Left lung (tissue), 4 donors: ENCODE measurements at regions not wholly inside any gene's neighbourhood (a gene's known extent, or its start where the extent isn't known, plus 50 kb on each side); places are given as distances from the start of the nearest gene placed in this dataset.

Source experiments
- ATAC-seq: fragments of 200-7000 bp; cut with Tn5 transposase; one replicate; pipeline ENCODE4 v1.9.1; 2020; ENCODE audit warnings: moderate library complexity
- DNase-seq, 4 donors: peaks; one replicate each; pipeline ENCODE4 v3.0.0-alpha.2; 2013 to 2020
- H3K27ac ChIP-seq, 2 donors: fragments of 200-600 bp; sonication (generic) in 1 of 2; one replicate each; pipeline versions ENCODE4 v1.5.0 to v1.8.0; 2020 to 2021
- H3K27me3 ChIP-seq, 2 donors: fragments of 200-600 bp; sonication (generic) in 1 of 2; one replicate each; pipeline versions ENCODE4 v1.5.0 to v1.8.0; 2020 to 2021
- H3K36me3 ChIP-seq, 2 donors: fragments of 200-600 bp; sonication (generic) in 1 of 2; one replicate each; pipeline versions ENCODE4 v1.5.0 to v1.8.0; 2020 to 2021
- H3K4me1 ChIP-seq, 2 donors: fragments of 200-600 bp; one replicate each; pipeline ENCODE4 v1.8.0; 2021
- H3K4me3 ChIP-seq, 2 donors: fragments of 200-600 bp; sonication (generic) in 1 of 2; one replicate each; pipeline versions ENCODE4 v1.5.0 to v1.8.0; 2020 to 2021; ENCODE audit warnings: mild to moderate bottlenecking in 1 of 2
- H3K9me3 ChIP-seq, 2 donors: fragments of 200-600 bp; sonication (generic) in 1 of 2; one replicate each; pipeline versions ENCODE4 v1.5.0 to v1.8.0; 2020 to 2021
- intact Hi-C, 2 donors: fragments of 100-400 bp; cut with DNase I; formaldehyde crosslinking; loops; one replicate each; pipeline versions ENCODE4 v1.11.2 to v1.14.2; 2022
- TF ChIP-seq, protein P1 (sequence below), 2 donors: fragments of 200-600 bp; sonication (generic) in 1 of 2; IDR thresholded peaks; one replicate each; pipeline versions ENCODE4 v1.5.0 to v1.8.0; 2021; ENCODE audit warnings: antibody characterized with exemption in 2 of 2
- donor health status: DM: no; HTN: yes; CAD: no.
- donor health status: DM: no; HTN: no; CAD: no.

DNA sequence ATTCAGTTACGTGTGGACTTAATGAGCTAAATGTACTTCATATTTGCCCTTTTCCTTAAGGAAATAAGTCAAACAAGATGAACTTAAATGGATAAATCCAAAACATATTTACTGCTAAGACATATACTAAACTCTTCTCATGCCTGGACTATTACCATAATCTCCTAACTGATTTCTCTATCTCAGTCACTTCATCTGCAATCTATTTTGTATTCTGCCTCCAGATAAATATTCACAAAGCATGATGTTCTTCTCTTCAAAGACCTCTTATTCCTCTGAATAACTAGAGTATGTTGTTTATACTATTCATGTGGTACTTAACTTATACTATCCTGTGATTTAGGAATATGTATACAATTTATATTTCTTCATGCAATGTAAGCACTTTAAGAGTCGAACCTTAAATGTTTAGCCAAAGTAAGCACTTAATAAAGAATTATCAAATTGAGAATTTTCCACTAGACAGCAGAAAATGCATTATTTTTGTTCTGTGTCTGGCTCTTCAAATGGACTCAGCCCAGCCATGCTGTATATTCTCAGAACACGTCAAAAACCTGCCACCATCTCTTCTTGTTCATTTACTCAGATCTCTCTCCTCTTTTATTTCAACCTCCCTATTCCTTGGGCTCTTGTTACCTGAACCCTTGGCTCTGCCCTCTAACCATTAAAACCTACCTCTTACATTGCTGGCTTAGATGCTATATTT, 79.9 kb upstream of the ARHGAP28 start:
- intact Hi-C loops = no loop called here
- DNase-seq = peak in 2 of 4 donors; percentile 78 to 82
- TF ChIP-seq, protein P1, sequence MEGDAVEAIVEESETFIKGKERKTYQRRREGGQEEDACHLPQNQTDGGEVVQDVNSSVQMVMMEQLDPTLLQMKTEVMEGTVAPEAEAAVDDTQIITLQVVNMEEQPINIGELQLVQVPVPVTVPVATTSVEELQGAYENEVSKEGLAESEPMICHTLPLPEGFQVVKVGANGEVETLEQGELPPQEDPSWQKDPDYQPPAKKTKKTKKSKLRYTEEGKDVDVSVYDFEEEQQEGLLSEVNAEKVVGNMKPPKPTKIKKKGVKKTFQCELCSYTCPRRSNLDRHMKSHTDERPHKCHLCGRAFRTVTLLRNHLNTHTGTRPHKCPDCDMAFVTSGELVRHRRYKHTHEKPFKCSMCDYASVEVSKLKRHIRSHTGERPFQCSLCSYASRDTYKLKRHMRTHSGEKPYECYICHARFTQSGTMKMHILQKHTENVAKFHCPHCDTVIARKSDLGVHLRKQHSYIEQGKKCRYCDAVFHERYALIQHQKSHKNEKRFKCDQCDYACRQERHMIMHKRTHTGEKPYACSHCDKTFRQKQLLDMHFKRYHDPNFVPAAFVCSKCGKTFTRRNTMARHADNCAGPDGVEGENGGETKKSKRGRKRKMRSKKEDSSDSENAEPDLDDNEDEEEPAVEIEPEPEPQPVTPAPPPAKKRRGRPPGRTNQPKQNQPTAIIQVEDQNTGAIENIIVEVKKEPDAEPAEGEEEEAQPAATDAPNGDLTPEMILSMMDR (IDR thresholded peaks at IDR 0.05) = no peak
- Histone ChIP-seq H3K36me3 (no peaks in the 10 kb centered on the region), H3K27me3 (no peaks in the 10 kb centered on the region), H3K4me3 (no peak overlapping the region), H3K9me3 (no peaks in the 10 kb centered on the region), H3K27ac (no peak overlapping the region), H3K4me1 (no peaks in the 10 kb centered on the region)
- no peak for ATAC-seq

DNA sequence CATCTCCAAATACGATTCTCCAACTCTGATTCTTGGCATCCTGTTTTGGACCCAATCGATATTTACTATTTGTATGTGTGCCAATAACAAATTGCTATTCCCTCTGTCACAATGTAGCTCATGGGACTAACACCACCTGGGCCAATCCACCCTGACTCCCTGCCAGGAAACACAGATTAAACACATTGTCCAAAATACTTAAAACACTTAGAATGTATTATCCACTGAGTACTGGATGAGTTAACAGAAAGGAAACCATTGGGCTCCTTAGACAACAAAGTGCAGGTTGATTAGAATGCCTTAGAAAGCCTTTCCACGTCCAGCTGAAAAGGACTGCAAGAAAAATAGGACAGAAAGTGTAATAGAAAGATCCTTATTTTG, 79.4 kb upstream of the ARHGAP28 start:
- ATAC-seq (no peak), DNase-seq (peak in 2 of 4 donors; percentile 63 to 72)
- H3K4me3 ChIP-seq = no peak overlapping the region
- H3K36me3 ChIP-seq = no peaks in the 10 kb centered on the region
- H3K27me3 ChIP-seq = no peaks in the 10 kb centered on the region
- no peaks in the 10 kb centered on the region for H3K9me3 ChIP-seq
- TF ChIP-seq, protein P1 (IDR thresholded peaks at IDR 0.05) = no peak
- no peak overlapping the region for H3K27ac ChIP-seq
- no peaks in the 10 kb centered on the region for H3K4me1 ChIP-seq
- intact Hi-C loops = no loop called here

DNA sequence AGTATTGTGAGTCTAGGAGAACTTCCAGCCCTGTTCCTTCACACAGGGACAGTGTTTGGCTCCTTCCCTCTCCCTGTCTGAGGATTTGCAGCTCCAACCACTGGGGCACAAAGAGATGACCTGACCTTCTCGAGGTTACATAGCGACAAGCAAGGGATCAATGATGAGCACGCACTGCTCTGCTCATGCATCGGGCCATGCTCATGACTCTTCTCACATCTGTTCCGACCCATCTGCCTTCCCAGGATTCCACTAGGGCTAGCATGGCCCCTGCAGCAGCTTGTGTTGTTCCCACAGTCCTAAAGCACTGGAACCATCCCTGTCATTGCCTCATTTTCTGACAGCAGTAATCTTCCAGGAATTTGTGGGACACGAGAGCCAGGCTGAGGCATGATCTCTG, 78.8 kb upstream of the ARHGAP28 start:
- H3K27ac ChIP-seq = no peak overlapping the region
- intact Hi-C loops = no loop called here
- no peaks in the 10 kb centered on the region for H3K9me3 ChIP-seq
- H3K27me3 ChIP-seq = no peaks in the 10 kb centered on the region
- TF ChIP-seq, protein P1 (IDR thresholded peaks at IDR 0.05) = no peak
- no peak overlapping the region for H3K4me3 ChIP-seq
- H3K36me3 ChIP-seq = no peaks in the 10 kb centered on the region
- no peak for ATAC-seq
- no peaks in the 10 kb centered on the region for H3K4me1 ChIP-seq
- no peak for DNase-seq

DNA sequence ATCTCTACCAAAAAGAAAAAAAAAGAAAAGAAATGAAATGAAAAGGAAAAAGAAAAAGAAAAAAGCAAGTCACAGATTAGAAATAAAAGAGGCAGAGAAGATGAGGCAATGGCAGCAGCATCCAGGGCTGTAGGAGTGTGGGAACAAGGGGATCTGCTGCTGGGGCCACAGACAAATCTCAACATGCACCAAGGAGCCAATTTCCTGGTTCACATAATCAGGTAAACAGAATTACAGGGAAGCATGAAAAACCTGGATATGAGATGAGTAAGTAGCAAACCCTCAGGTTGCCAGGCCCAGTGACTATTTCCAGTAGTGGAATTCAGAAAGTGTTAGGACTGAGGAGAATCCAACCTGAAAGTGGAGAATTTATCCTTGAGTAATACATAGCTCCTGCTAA, 77.4 kb upstream of the ARHGAP28 start:
- ATAC-seq (no peak), DNase-seq (no peak)
- Histone ChIP-seq H3K4me1 (no peaks in the 10 kb centered on the region), H3K36me3 (no peaks in the 10 kb centered on the region), H3K9me3 (no peaks in the 10 kb centered on the region), H3K4me3 (no peak overlapping the region), H3K27me3 (no peaks in the 10 kb centered on the region), H3K27ac (no peak overlapping the region)
- intact Hi-C loops = no loop called here
- TF ChIP-seq, protein P1 (IDR thresholded peaks at IDR 0.05) = no peak

DNA sequence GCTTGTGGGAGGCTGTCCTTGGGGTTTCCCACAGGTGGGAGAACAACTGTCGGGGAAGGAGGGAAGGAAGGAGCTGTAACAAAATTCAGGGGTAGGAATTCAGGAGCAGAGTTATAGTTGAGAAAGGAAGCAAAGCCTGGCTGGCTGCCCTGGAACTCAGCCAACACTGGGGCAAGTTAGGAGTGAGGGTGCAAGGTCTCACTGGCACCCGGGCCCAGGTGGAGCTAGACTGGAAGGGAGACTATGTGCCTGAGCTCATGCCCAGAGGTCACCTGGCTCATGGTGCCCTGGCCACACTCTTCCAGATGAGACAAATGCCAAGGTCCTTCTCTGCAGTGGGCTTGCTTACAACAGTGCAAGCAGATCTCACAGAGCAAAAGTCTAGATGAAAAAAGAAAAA, 75.6 kb upstream of the ARHGAP28 start:
- H3K4me3 ChIP-seq = no peak overlapping the region
- H3K27me3 ChIP-seq = no peaks in the 10 kb centered on the region
- no peaks in the 10 kb centered on the region for H3K4me1 ChIP-seq
- intact Hi-C loops = no loop called here
- H3K27ac ChIP-seq = no peak overlapping the region
- H3K36me3 ChIP-seq = no peaks in the 10 kb centered on the region
- H3K9me3 ChIP-seq = no peaks in the 10 kb centered on the region
- ATAC-seq = no peak
- DNase-seq = no peak
- TF ChIP-seq, protein P1 (IDR thresholded peaks at IDR 0.05) = no peak
